Mesendoderm (in vitro differentiated cells): ENCODE measurements at regions not wholly inside any gene's neighbourhood (a gene's known extent, or its start where the extent isn't known, plus 50 kb on each side); places are given as distances from the start of the nearest gene placed in this dataset.
A peak's percentile ranks its signal among the peaks of the same experiment; 100 is the strongest.

ENCODE experiments used
- DNase-seq: peaks from one replicate; pipeline ENCODE4 v3.0.0; 2013
- H2AK5ac ChIP-seq: 2 replicates; pipeline ENCODE4 v1.6.1; 2013; ENCODE audit warnings: low read length, inconsistent platforms
- H2BK120ac ChIP-seq: 2 replicates; pipeline ENCODE4 v1.6.1; 2013; ENCODE audit warnings: low read depth, mild to moderate bottlenecking, low read length, moderate library complexity, mixed read lengths
- H2BK15ac ChIP-seq: replicated peaks from 2 replicates; pipeline ENCODE4 v1.6.1; 2013; ENCODE audit warnings: low read depth, mild to moderate bottlenecking, moderate library complexity
- H2BK5ac ChIP-seq: 2 replicates; pipeline ENCODE4 v1.6.1; 2013; ENCODE audit warnings: low read length, inconsistent platforms
- H3K18ac ChIP-seq: 2 replicates; pipeline ENCODE4 v1.6.1; 2013; ENCODE audit warnings: mild to moderate bottlenecking, low read length, mixed read lengths
- H3K23ac ChIP-seq: one replicate; pipeline ENCODE4 v1.6.1; 2013; ENCODE audit warnings: low read length
- H3K27ac ChIP-seq: 2 replicates; pipeline ENCODE4 v1.5.1; 2013; ENCODE audit warnings: low read depth, mild to moderate bottlenecking, inconsistent platforms, low read length, moderate library complexity
- H3K27me3 ChIP-seq: 2 replicates; pipeline ENCODE4 v1.6.1; 2013; ENCODE audit warnings: low read length, control low read depth, mild to moderate bottlenecking, inconsistent platforms; ENCODE audit not compliant: insufficient read depth, poor library complexity
- H3K36me3 ChIP-seq: 2 replicates; pipeline ENCODE4 v1.6.1; 2013; ENCODE audit warnings: low read length, inconsistent platforms; ENCODE audit not compliant: control insufficient read depth, insufficient read depth
- H3K4ac ChIP-seq: one replicate; pipeline ENCODE4 v1.6.1; 2013; ENCODE audit warnings: low read depth, mild to moderate bottlenecking, low read length, moderate library complexity
- H3K4me1 ChIP-seq: 2 replicates; pipeline ENCODE4 v1.6.1; 2013; ENCODE audit warnings: low read depth, low read length, inconsistent platforms; ENCODE audit not compliant: control insufficient read depth
- H3K4me2 ChIP-seq: 2 replicates; pipeline ENCODE4 v1.6.1; 2013; ENCODE audit warnings: low read length
- H3K4me3 ChIP-seq: 2 replicates; pipeline ENCODE4 v1.5.1; 2013; ENCODE audit warnings: mild to moderate bottlenecking, low read length
- H3K56ac ChIP-seq: one replicate; pipeline ENCODE4 v1.6.1; 2013; ENCODE audit warnings: low read length
- H3K79me1 ChIP-seq: 2 replicates; pipeline ENCODE4 v1.6.1; 2013; ENCODE audit warnings: low read length, inconsistent platforms
- H3K79me2 ChIP-seq: 2 replicates; pipeline ENCODE4 v1.6.1; 2013; ENCODE audit warnings: mild to moderate bottlenecking, low read length; ENCODE audit not compliant: control insufficient read depth, insufficient read depth
- H3K9ac ChIP-seq: 2 replicates; pipeline ENCODE4 v1.6.1; 2013; ENCODE audit warnings: low read length, inconsistent platforms
- H4K5ac ChIP-seq: one replicate; pipeline ENCODE4 v1.6.1; 2013; ENCODE audit warnings: low read length
- H4K8ac ChIP-seq: one replicate; pipeline ENCODE4 v1.6.1; 2013; ENCODE audit warnings: low read depth, mild to moderate bottlenecking, control low read depth, low read length, moderate library complexity
- WGBS: extraction: QIAGEN DNeasy Blood & Tissue Kit; methylation state at CpG from one replicate; pipeline ENCODE4 v1.1.7; 2013; ENCODE audit warnings: low lambda C conversion rate, missing lambda C conversion rate; ENCODE audit not compliant: insufficient coverage; ENCODE audit errors: extremely low coverage; 5-methylcytosine and 5-hydroxymethylcytosine counted together

- Histone ChIP-seq H2AK5ac (no peak overlapping the region), H3K56ac (no peak overlapping the region), H3K9ac (no peak overlapping the region), H4K8ac (no peak overlapping the region), H3K4ac (no peak overlapping the region), H3K36me3 (no peaks in the 10 kb centered on the region), H3K4me2 (no peak overlapping the region), H3K4me1 (no peaks in the 10 kb centered on the region), H3K18ac (no peak overlapping the region), H2BK120ac (no peak overlapping the region), H3K79me2 (no peaks in the 10 kb centered on the region), H3K4me3 (no peak overlapping the region), H3K27me3 (no peaks in the 10 kb centered on the region), H3K79me1 (no peaks in the 10 kb centered on the region), H4K5ac (no peak overlapping the region), H2BK5ac (no peak overlapping the region), H3K27ac (no peak overlapping the region), H2BK15ac (no peak overlapping the region), H3K23ac (no peak overlapping the region)
- WGBS, result no CpG with 5 or more reads among the region's 5 CpGs
- DNase-seq, result no peak
These were observed 369.2 kb upstream of the PDE3A start for GRCh38 chr12:19998961-19999804.

GRCh38 chr12:19999805-20000138, 368.6 kb upstream of the PDE3A start:
- no peak overlapping the region for H2BK15ac ChIP-seq
- H2AK5ac ChIP-seq, result no peak overlapping the region
- no peak overlapping the region for H3K23ac ChIP-seq
- no peaks in the 10 kb centered on the region for H3K4me1 ChIP-seq
- H3K79me1 ChIP-seq, result no peaks in the 10 kb centered on the region
- WGBS, result no CpG with 5 or more reads among the region's 1 CpG
- H3K36me3 ChIP-seq, result no peaks in the 10 kb centered on the region
- H3K27me3 ChIP-seq, result no peaks in the 10 kb centered on the region
- no peak overlapping the region for H2BK120ac ChIP-seq
- H2BK5ac ChIP-seq, result no peak overlapping the region
- H3K4me3 ChIP-seq, result no peak overlapping the region
- no peak overlapping the region for H3K27ac ChIP-seq
- no peaks in the 10 kb centered on the region for H3K79me2 ChIP-seq
- H4K8ac ChIP-seq, result no peak overlapping the region
- H3K56ac ChIP-seq, result no peak overlapping the region
- no peak overlapping the region for H3K18ac ChIP-seq
- no peak overlapping the region for H3K4ac ChIP-seq
- H4K5ac ChIP-seq, result no peak overlapping the region
- no peak overlapping the region for H3K9ac ChIP-seq
- no peak overlapping the region for H3K4me2 ChIP-seq
- no peak for DNase-seq

- H3K18ac ChIP-seq, result no peak overlapping the region
- peak; percentile 18 for DNase-seq
- no CpG with 5 or more reads among the region's 4 CpGs for WGBS
- H2BK120ac ChIP-seq, result no peak overlapping the region
- no peak overlapping the region for H3K4ac ChIP-seq
- no peak overlapping the region for H3K9ac ChIP-seq
- H3K27me3 ChIP-seq, result no peaks in the 10 kb centered on the region
- H4K5ac ChIP-seq, result no peak overlapping the region
- no peak overlapping the region for H2AK5ac ChIP-seq
- no peak overlapping the region for H3K27ac ChIP-seq
- H3K56ac ChIP-seq, result no peak overlapping the region
- H3K79me1 ChIP-seq, result no peaks in the 10 kb centered on the region
- no peak overlapping the region for H2BK15ac ChIP-seq
- H2BK5ac ChIP-seq, result no peak overlapping the region
- H4K8ac ChIP-seq, result no peak overlapping the region
- no peaks in the 10 kb centered on the region for H3K4me1 ChIP-seq
- H3K4me2 ChIP-seq, result no peak overlapping the region
- H3K4me3 ChIP-seq, result no peak overlapping the region
- H3K36me3 ChIP-seq, result no peaks in the 10 kb centered on the region
- no peak overlapping the region for H3K23ac ChIP-seq
- no peaks in the 10 kb centered on the region for H3K79me2 ChIP-seq
These were observed 368.0 kb upstream of the PDE3A start for GRCh38 chr12:20000229-20000849.

DNA sequence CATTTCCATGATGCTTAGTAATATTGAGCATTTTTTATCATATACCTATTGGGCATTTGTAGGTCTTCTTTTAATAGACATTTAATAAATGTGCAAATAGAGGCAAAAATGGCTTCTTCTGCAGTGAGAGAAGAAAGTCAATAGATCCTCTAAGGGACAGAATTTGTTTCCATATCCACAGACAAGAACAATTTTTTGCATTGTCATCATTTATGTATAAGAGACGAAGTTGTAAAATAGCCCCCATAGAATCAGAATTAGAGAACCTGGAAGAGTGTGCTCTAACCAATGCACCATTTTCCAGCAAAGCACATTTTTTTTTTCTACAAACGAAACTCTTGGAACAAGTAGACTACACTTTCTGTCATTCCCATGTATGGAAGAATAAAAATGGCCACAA, 365.1 kb upstream of the PDE3A start:
- Histone ChIP-seq H3K4me3 (no peak overlapping the region), H4K5ac (no peak overlapping the region), H2BK120ac (no peak overlapping the region), H3K36me3 (no peaks in the 10 kb centered on the region), H2AK5ac (no peak overlapping the region), H3K79me1 (no peaks in the 10 kb centered on the region), H3K79me2 (no peaks in the 10 kb centered on the region), H3K56ac (no peak overlapping the region), H2BK5ac (no peak overlapping the region), H3K4ac (no peak overlapping the region), H3K18ac (no peak overlapping the region), H3K4me1 (no peaks in the 10 kb centered on the region), H3K27me3 (no peaks in the 10 kb centered on the region), H3K9ac (no peak overlapping the region), H3K27ac (no peak overlapping the region), H2BK15ac (no peak overlapping the region), H3K23ac (no peak overlapping the region), H3K4me2 (no peak overlapping the region), H4K8ac (no peak overlapping the region)
- DNase-seq, result no peak
- no CpG with 5 or more reads among the region's 2 CpGs for WGBS

- H3K18ac ChIP-seq, result no peak overlapping the region
- H2AK5ac ChIP-seq, result no peak overlapping the region
- no peaks in the 10 kb centered on the region for H3K79me1 ChIP-seq
- H3K4me1 ChIP-seq, result no peaks in the 10 kb centered on the region
- no peak overlapping the region for H3K27ac ChIP-seq
- DNase-seq, result no peak
- WGBS, result no CpG with 5 or more reads among the region's 2 CpGs
- no peak overlapping the region for H3K4me2 ChIP-seq
- H3K79me2 ChIP-seq, result no peaks in the 10 kb centered on the region
- H3K9ac ChIP-seq, result no peak overlapping the region
- no peak overlapping the region for H3K56ac ChIP-seq
- H3K23ac ChIP-seq, result no peak overlapping the region
- H4K5ac ChIP-seq, result no peak overlapping the region
- no peak overlapping the region for H4K8ac ChIP-seq
- H3K4ac ChIP-seq, result no peak overlapping the region
- no peaks in the 10 kb centered on the region for H3K27me3 ChIP-seq
- no peaks in the 10 kb centered on the region for H3K36me3 ChIP-seq
- H2BK5ac ChIP-seq, result no peak overlapping the region
- no peak overlapping the region for H2BK15ac ChIP-seq
- H2BK120ac ChIP-seq, result no peak overlapping the region
- no peak overlapping the region for H3K4me3 ChIP-seq
These were observed 363.4 kb upstream of the PDE3A start for GRCh38 chr12:20004952-20005351.
